ENCODE measurements at regions not wholly inside any gene's neighbourhood (a gene's known extent, or its start where the extent isn't known, plus 50 kb on each side); places are given as distances from the start of the nearest gene placed in this dataset.
"Not testable (repeated sequence)": the region's sequence is repeated elsewhere in the genome, so short reads cannot be mapped to it uniquely, and the experiment has no call there.

- DNase-seq (ENCODE audit: low read depth in 2 of 2): no peak
These were observed 155.2 kb upstream of the C2CD4B start for GRCh38 chr15:62320259-62320658.

- no peak for DNase-seq (ENCODE audit: low read depth in 2 of 2)
These were observed 158.3 kb upstream of the C2CD4B start for GRCh38 chr15:62323353-62323890.

DNA sequence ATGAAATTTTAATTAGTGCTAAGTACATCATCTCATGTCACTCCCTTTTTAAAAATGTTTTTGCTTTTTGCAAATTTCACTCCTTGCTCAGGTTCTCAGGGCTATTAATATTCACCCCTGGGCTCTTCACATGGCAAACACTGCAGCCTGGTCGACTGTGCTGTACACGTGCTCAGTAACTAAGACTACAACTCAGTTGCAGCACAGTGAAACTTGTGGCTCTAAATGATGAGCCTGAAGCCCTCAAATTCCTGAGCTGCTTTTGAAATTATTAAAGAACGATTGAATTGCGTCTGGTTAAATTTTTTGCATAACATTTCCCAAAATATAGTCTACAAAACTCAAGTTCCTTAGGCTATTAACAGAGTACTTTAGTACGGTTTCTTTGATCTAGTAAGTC lies 159.3 kb upstream of the C2CD4B start:
- no peak for DNase-seq (ENCODE audit: low read depth in 2 of 2)

GRCh38 chr15:62325597-62325996 lies 160.5 kb upstream of the C2CD4B start:
- no peak for DNase-seq (ENCODE audit: low read depth in 2 of 2)

DNA sequence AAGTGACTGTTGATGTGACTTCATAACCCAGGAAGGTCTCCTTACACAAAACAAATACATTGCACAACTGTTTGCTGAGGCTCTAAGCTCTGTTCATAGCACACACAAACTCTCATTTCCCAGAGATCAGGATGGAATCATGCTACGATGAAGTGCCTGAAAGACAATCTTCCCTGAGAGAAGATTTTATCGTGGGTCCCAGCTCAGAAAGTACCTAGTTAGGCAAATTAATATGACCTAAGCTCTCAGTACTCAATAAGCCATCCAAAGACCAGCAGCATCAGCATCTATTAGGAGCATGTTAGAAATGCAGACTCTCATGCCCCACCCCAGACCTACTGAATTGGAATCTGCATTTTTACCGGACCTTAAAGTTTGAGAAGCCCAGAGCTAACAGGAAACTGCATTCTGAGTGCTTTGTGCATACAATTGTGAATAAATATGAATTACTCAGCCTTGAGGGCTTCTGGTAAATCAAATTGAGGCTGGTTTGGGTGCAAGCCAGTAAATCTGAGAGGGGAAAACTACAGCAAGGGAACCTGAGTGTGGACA lies 161.5 kb upstream of the C2CD4B start:
- no peak for DNase-seq (ENCODE audit: low read depth in 2 of 2)

DNA sequence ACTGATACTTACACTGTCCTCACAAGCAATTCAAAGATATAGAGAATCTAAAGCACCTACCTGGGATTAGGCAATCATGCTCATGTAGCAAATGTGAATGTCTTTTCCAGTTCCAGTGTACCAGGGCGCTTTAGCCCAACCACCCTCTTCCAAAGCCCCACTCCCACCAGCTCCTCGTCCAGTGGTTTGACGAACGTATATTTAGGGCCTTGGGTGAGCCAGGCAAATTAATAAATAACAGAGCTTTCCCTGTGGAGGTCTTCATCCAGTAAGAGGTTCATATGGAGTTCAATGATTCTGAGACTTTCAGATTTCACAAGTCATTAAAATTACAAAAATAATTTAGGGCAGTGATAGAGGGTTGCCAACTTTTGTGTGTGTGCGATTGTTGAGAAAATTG lies 162.3 kb upstream of the C2CD4B start:
- no peak for DNase-seq (ENCODE audit: low read depth in 2 of 2)

- DNase-seq (ENCODE audit: low read depth in 2 of 2): not testable (repeated sequence)
These were observed 167.4 kb upstream of the C2CD4B start for GRCh38 chr15:62332472-62332871.

DNA sequence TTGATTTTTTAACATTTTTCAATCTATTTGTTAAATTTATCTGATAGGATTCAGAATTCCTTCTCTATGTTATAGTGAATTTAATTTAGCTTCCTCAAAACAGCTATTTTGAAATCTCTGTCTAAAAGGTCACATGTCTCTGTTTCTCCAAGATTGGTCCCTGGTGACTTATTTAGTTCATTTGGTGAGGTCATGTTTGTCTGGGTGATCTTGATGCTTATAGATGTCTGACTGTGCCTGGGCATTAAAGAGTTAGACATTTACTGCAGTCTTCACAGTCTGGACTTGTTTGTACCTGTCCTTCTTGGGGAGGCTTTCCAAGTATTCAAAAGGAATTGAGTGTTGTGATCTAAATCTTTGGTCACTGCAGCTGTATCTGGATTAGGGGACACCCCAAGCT lies 169.5 kb upstream of the C2CD4B start:
- no peak for DNase-seq (ENCODE audit: low read depth in 2 of 2)

- no peak for DNase-seq (ENCODE audit: low read depth in 2 of 2)
These were observed 172.8 kb upstream of the C2CD4B start for GRCh38 chr15:62337934-62338333.

- no peak for DNase-seq (ENCODE audit: low read depth in 2 of 2)
These were observed 173.4 kb upstream of the C2CD4B start for GRCh38 chr15:62338497-62338896.

- DNase-seq (ENCODE audit: low read depth in 2 of 2): no peak
These were observed 177.9 kb upstream of the C2CD4B start for GRCh38 chr15:62342959-62343358.

DNA sequence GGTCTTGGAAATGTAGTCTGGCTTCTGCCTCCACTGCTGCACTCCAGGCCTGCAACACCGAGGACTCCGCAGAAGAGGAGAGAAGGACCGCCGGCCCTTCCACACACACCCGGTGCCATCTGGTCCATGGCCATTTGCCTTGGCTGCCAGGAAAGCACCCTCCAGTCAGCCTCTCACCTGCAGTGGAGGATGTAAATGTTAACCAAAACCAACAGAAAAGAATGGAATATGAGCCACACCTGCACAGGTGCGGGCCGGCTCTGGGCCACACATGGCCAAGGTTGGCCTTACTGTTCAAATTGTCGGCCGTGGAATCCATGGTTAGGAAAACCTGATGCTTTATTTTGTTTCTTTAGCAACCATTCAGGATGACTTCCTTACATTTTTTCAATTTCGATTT lies 178.3 kb upstream of the C2CD4B start:
- no peak for DNase-seq (ENCODE audit: low read depth in 2 of 2)

DNA sequence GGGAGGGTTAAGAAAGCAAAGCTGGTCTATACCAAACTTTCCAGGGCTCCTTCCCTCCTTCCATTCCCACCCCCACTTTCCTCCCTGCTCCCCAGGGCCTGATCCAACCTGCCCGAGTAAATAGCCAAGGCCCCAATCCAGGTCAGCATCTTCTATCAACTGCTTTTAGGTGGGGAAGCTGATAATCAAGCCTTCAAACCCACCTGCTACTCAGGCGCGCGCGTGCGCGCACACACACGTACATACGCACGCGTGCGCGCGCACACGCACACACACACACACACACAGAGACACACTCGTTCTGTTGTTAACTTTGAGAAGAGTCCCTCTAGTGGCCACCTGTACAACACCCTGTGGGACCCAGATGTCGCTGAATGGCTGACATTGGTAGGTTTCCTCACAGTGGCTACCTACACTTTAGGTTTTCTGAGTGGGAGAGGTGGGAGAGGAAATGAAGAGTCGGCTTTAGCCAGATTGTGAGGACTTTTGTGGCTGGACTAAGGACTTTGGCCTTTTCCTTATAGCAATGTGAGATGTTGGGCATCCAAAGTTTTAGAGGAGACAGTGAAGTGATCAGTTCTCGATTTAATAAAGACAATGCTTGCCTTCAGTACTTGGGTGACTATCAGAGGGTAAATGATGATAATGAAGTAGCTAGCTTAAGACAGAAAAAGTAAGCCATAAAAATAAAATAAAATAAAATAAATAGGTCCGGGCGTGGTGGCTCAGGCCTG lies 179.9 kb upstream of the C2CD4B start:
- peak; percentile 27 to 36 for DNase-seq (ENCODE audit: low read depth in 2 of 2)

DNA sequence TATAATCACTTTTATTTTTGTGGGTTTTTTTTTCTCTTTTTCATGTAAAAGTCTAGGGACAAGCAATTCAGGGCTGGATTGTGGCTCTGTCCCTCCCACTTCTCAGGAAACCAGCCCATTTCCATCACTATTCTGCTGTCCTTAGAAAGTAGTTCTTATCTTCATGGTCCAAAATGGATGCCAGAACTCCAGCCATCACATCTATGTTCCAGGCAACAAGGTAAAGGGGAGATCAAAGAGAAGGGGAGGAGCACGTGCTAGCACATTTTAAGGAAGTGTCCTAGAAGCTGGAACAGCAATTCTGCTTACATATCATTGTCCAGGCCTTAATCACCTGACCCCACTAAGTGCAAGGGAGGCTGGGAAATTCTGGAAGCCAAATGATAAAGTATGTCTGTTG lies 181.1 kb upstream of the C2CD4B start:
- no peak for DNase-seq (ENCODE audit: low read depth in 2 of 2)

DNA sequence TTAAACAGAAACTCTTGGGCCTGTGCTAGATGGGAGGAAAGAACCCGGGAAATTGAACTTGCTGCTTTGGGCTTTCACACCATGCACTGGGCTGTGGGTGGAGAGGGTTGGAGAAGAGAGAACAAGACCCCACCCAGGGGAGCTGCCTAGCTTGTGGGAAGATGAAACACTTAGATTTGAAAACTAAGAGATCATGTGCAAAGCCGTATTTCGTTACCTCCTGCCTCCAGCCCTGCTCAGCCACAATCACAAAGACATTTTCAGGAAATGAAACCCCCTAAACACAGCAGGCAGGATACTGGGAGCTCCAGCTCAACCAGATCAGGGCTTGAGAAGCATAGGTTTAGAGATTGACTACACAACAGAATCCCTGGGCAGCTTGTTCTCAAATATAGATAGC lies 183.0 kb upstream of the C2CD4B start:
- DNase-seq (ENCODE audit: low read depth in 2 of 2): no peak

- no peak for DNase-seq (ENCODE audit: low read depth in 2 of 2)
These were observed 183.5 kb upstream of the C2CD4B start for GRCh38 chr15:62348623-62349022.

GRCh38 chr15:62352817-62353216 lies 187.7 kb upstream of the C2CD4B start:
- no peak for DNase-seq (ENCODE audit: low read depth in 2 of 2)

DNA sequence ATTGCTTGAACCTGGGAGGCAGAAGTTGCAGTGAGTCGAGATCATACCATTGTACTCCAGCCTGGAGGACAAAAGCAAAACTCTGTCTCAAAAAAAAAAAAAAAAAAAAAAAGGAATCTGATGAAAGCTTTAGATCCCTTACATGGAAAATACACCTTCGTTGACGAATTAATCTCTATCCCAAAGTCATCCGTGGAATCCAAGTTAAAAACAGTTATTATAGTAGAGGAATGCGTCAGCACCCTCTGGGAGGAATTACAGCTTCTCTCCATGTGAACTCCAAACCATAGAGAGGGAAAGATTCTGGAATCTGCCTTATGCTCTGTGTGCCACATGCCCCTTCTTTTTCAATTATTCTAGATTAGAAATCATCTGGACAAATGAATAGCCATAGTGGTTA lies 192.3 kb upstream of the C2CD4B start:
- DNase-seq (ENCODE audit: low read depth in 2 of 2): no peak

GRCh38 chr15:62359416-62359815 lies 194.3 kb upstream of the C2CD4B start:
- no peak for DNase-seq (ENCODE audit: low read depth in 2 of 2)

DNA sequence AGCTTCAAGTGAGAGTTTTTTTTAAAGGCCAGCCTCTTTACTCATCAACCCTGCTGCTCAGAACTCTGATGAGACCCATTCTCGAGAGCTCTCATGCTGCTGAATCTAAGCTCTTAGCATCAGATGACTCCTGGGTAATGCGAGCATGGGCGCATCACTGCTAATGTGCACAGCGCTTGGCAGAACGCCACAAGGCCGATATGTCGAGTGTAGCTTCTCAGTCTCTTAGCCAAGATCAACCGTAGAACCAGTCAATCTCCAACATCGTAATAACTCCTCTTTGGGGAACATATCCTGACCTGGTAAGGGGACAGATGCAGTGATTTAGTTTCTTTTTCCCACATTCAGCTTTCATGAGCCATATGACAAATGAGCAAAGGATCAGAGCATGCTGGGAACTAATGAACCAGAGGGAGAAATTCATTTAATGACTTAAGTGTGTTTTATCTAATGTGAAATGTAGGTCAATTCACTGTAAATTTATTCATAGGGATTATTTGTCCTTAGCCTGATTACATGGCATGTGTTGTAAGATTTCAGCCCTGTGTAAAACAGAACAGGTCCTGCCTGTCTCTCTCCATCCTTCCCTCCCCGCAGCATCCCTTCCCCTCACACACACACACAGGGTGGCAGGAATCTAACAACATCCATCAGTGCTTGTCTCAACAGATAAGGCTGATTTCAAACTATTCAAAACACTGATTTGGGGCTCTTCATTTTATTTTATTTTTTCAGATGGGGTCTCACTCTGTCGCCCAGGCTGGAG lies 195.4 kb upstream of the C2CD4B start:
- DNase-seq (ENCODE audit: low read depth in 2 of 2): no peak

DNA sequence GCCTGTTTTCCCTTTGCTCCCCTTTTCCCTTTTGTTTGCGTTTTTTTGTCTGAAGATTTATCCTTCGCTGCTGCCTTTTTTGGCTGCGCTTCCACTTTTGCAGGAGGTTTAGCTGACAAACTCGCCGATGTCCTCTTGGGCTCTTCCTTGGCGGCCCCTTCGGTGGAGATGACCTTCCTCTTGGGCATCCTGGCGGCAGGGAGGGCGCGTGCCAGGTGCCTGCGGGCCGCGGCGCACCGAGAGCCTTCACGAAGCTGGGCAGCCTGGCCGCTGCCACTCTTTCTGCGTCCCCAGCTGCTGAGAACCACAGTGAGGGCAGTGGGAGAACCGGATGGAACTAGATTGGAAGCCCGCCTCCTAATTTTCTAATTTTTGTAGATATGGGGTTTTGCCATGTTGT lies 197.1 kb upstream of the C2CD4B start:
- no peak for DNase-seq (ENCODE audit: low read depth in 2 of 2)

DNA sequence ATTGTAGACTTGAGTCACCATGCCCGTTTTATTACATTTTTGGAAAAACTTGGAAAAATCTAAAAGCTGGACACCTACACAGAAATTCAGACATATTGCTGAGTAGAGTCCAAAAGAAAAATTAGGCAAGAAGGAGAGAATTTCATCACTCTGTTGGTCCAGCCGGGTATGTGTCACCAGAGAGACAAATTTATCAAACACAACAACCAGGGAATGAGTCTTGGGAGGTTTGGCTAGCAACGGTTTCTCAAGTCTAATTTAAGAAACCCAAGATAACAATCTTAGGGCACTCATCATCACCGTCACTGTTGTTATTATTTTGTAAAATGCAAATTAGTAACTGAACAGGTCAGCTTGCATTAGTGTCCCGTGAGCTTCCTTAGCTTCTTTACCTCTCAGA lies 197.5 kb upstream of the C2CD4B start:
- no peak for DNase-seq (ENCODE audit: low read depth in 2 of 2)

- no peak for DNase-seq (ENCODE audit: low read depth in 2 of 2)
These were observed 198.8 kb upstream of the C2CD4B start for GRCh38 chr15:62363913-62364312.

Measured in stimulated activated CD4-positive, alpha-beta T cell treated with anti-CD3 and anti-CD28 coated beads, Interleukin-4, amount 100 ng/mL, for 48 hours (primary cell).